Tongue (tissue), 2 donors: ENCODE measurements at regions not wholly inside any gene's neighbourhood (a gene's known extent, or its start where the extent isn't known, plus 50 kb on each side); places are given as distances from the start of the nearest gene placed in this dataset. TPM values are rescaled to one million over a fixed set of nuclear protein-coding genes. Genes with fewer than 3 reads are reported as not detected.

Source experiments
- DNase-seq: peaks from one replicate; pipeline ENCODE4 v3.0.0-alpha.2; 2015
- small RNA-seq: library from RNA; depleted of rRNA; stranded (forward); fragments of <200 nt; gene quantifications from one replicate; pipeline ENCODE3, GENCODE V24; 2014; ENCODE audit warnings: low replicate concordance

- DNase-seq: no peak
Observed at GRCh38 chr12:29867823-29868222, 84.1 kb upstream of the TMTC1 start.

DNA sequence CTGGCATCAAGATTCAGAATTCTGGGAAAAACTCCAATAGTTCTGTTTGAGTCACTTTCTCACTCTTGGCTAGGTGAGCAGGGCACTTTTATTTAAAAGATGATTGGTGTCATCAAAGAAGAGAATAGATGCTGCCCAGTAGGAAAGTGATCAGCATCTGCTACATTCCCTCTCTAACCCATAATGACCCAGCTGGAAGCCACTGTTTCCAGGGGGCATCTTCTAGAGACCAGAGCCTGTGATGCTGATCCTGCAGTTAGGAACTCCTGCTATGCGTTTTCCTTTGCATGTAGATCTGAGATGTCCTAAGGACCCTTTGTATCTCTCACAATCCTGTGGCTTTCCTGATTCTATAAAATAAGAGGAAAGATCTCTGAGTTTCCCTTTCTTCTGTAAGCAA, 79.9 kb upstream of the TMTC1 start:
- DNase-seq: no peak

DNA sequence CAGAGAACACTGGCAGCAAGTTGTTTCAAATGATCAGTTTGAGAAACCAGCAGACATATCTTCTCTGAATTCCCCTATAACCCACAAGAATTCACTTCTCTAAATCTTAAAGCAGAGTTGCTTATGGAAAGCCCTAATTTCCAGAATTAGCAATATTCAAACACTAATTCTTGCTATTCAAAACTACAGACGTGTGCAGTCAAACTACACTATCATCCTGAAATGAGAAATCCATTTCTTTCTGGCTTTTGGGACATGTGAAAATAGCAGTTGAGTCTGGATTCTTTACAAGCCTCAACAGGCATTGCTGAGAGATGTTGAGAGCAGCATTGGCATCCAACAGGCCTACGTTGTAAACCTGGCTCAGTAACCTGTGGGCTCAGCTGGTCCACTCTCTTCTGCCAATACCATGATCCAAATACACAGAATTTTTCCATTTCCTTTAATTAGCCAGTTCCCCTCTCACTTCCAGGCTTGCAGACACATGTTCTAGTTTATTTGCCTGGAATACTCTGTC, 74.6 kb upstream of the TMTC1 start:
- DNase-seq: peak; percentile 48

DNA sequence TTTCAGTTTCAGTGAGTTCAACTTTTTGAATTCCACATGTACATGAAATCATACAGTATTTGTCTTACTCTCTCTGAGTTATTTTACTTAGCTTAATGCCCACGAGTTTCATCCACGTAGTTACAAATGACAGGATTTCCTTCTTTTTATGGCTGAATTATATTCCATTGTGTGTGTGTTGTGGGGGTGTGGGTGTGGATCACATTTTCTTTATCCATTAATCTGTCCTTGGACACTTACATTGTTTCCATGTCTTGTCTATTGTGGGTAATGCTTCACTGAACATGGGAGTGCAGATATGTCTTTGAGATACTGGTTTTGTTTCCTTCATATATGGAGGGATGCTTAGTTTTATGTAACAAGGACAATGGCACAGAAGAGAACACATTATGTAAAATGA, 63.5 kb upstream of the TMTC1 start:
- DNase-seq: no peak

DNA sequence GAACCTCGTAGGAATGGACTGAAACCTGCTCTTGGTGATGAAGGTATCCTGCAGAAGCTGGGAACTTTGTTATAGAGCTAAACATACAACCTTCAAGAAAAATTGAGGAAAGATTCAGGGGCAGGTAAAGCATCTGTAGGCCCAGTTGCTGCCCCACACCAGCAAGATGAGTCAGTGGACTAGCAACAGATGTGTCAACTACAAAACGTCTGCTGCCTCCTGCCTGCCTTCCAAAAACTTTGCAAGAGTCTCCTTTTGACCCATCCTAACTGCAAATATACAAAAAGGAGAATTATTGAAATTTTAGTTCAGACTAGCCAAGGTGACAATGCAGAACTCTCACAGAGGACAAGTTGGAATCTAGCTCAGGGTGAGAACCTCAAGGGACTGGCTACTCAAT, 60.9 kb upstream of the TMTC1 start:
- DNase-seq: no peak

DNA sequence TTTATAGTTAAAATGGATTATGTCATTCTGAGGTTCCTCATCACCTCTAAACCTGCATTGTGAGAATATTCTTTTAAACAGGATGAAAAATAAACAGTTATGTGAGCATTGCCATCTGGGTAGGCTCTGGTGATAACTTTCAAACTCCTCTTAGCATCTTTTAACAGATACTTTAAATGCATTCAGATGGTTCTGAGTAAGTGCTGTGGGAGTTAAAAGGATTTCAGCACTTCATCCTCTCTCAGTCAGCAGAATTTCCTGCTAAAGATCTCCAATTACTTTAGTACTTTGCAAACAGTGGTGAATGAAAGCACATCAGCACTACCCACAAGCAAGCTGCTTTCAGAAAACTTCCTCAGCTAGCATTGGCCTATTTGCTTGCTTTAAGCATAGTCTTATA, 59.3 kb upstream of the TMTC1 start:
- peak; percentile 23 for DNase-seq

- DNase-seq: no peak
Observed at GRCh38 chr12:29838768-29839167, 55.0 kb upstream of the TMTC1 start.

Small RNA genes lying in the stretch of these regions (small RNA-seq; reads per million reads assigned to genes)
- gene AC023511.2 (not detected), gene RNA5SP356 (0.05 reads per million)
